NT2/D1 (cell line): ENCODE measurements at regions not wholly inside any gene's neighbourhood (a gene's known extent, or its start where the extent isn't known, plus 50 kb on each side); places are given as distances from the start of the nearest gene placed in this dataset.

Experiments
- SUZ12 ChIP-seq: IDR thresholded peaks from 2 replicates; pipeline ENCODE4 v1.6.1; 2011; ENCODE audit not compliant: insufficient read length, insufficient read depth; ENCODE audit errors: extremely low read depth
- YY1 ChIP-seq: IDR thresholded peaks from 2 replicates; pipeline ENCODE4 v1.6.1; 2011; ENCODE audit not compliant: insufficient read length, insufficient read depth
- ZNF274 ChIP-seq: IDR thresholded peaks from 2 replicates; pipeline ENCODE4 v1.6.1; 2011; ENCODE audit warnings: mild to moderate bottlenecking, low read depth, low read length

DNA sequence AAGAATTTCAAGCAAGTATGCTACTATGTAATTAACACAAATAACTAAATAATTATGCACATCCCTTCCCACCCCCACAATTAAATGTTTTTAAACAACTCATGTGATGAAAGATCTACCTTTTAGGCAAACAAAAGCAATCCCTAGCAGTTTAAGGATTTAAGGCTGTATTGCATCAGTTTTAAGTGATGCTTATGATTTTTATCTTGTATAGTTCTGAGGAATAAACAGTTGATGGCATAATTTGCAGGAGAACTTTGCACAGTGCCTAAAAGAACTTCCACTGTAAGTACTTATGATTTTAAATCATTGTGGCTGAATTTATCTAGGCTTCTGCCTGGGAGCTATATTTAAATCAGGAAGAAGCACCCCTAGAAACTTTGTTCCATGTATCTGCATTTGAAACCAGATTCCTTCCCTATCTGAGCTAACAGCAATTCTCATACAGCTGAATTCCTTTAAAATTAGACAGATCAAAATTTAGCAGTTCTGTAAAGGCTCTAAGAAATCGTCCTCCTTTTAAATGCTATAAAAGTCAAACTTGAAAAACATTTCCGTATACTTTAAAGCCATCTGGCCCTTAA, 388.6 kb downstream of the BCAT1 start:
- TF ChIP-seq SUZ12 (no peak), YY1 (no peak), ZNF274 (no peak)
